Gastroesophageal sphincter (tissue), 3 donors: ENCODE measurements at regions not wholly inside any gene's neighbourhood (a gene's known extent, or its start where the extent isn't known, plus 50 kb on each side); places are given as distances from the start of the nearest gene placed in this dataset.

Experiments
- EP300 ChIP-seq: sonication (generic); formaldehyde crosslinking; IDR thresholded peaks from one replicate; pipeline ENCODE4 v1.6.1; 2017; ENCODE audit warnings: antibody characterized with exemption, mild to moderate bottlenecking
- POLR2A ChIP-seq, 2 donors: fragments of 450-650 bp; IDR thresholded peaks; one replicate each; pipeline ENCODE4 v1.6.1; 2017; ENCODE audit warnings: antibody characterized with exemption in 2 of 2, mild to moderate bottlenecking in 2 of 2, moderate library complexity in 1 of 2
- POLR2AphosphoS5 ChIP-seq: sonication (generic); formaldehyde crosslinking; IDR thresholded peaks from one replicate; pipeline ENCODE4 v1.6.1; 2017; ENCODE audit warnings: antibody characterized with exemption
- TF ChIP-seq, protein P1 (sequence below), 4 experiments: fragments of 200-600 bp in 2 of 4; fragments of 450-650 bp in 2 of 4; sonication (generic) in 1 of 4; IDR thresholded peaks; one replicate each; pipeline ENCODE4 v1.5.1; 2017 to 2019; ENCODE audit warnings: antibody characterized with exemption in 4 of 4, mild to moderate bottlenecking in 2 of 4, moderate library complexity in 2 of 4

DNA sequence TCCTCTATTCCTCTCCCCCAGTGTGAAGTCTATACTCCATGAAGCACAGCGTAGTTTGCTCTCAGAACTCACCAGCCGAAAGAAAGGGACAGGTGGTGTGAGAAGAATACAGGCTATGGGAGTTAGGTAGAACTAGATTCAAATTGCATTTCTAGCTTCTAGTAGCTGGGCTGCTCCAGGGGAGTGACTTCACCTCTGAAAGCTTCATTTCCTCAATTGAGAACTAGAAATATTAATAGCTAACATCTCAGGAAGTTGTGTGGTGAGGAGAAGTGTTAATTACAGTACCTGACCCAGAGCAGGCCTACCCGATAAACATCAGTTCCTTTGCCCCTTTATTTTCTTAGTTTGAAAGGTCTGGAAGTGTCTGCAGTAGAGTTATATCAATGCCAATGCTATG lies 484.7 kb upstream of the TENM4 start:
- TF ChIP-seq POLR2A (IDR thresholded peaks at IDR 0.05), result no peak
- TF ChIP-seq POLR2AphosphoS5, result no peak
- TF ChIP-seq, protein P1, sequence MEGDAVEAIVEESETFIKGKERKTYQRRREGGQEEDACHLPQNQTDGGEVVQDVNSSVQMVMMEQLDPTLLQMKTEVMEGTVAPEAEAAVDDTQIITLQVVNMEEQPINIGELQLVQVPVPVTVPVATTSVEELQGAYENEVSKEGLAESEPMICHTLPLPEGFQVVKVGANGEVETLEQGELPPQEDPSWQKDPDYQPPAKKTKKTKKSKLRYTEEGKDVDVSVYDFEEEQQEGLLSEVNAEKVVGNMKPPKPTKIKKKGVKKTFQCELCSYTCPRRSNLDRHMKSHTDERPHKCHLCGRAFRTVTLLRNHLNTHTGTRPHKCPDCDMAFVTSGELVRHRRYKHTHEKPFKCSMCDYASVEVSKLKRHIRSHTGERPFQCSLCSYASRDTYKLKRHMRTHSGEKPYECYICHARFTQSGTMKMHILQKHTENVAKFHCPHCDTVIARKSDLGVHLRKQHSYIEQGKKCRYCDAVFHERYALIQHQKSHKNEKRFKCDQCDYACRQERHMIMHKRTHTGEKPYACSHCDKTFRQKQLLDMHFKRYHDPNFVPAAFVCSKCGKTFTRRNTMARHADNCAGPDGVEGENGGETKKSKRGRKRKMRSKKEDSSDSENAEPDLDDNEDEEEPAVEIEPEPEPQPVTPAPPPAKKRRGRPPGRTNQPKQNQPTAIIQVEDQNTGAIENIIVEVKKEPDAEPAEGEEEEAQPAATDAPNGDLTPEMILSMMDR (IDR thresholded peaks at IDR 0.05), result no peak
- no peak for TF ChIP-seq EP300
